Brain microvascular endothelial cell (primary cell): ENCODE measurements at regions not wholly inside any gene's neighbourhood (a gene's known extent, or its start where the extent isn't known, plus 50 kb on each side); places are given as distances from the start of the nearest gene placed in this dataset.

Experiments used
- DNase-seq: peaks from one replicate; pipeline ENCODE4 v3.0.0-alpha.2; 2020
- H3K27ac ChIP-seq: fragments of 250-450 bp; sonication (Bioruptor Pico); 2 replicates; pipeline ENCODE4 v1.5.1; 2020; ENCODE audit warnings: mild to moderate bottlenecking, moderate library complexity
- H3K27me3 ChIP-seq: fragments of 250-450 bp; sonication (Bioruptor Pico); replicated peaks from 2 replicates; pipeline ENCODE4 v1.5.1; 2020; ENCODE audit warnings: mild to moderate bottlenecking
- H3K36me3 ChIP-seq: fragments of 250-450 bp; sonication (Bioruptor Pico); replicated peaks from 2 replicates; pipeline ENCODE4 v1.5.1; 2020; ENCODE audit warnings: mild to moderate bottlenecking
- H3K4me3 ChIP-seq: 2 replicates; pipeline ENCODE4 v1.5.1; 2011; ENCODE audit warnings: low read depth, mild to moderate bottlenecking, control low read depth, low read length, moderate library complexity
- CTCF ChIP-seq: IDR thresholded peaks from 2 replicates; pipeline ENCODE4 v1.5.1; 2011; ENCODE audit warnings: low read depth, mild to moderate bottlenecking, moderate library complexity, low read length, control low read depth, inconsistent platforms; ENCODE audit errors: missing control alignments
- in situ Hi-C: cut with HindIII; loops from 2 replicates; pipeline ENCODE4 v1.10.0; 2017; ENCODE audit warnings: low sequenced_read_pairs, low pct_ligation_motif_present

- TF ChIP-seq CTCF: no peak
- Histone ChIP-seq H3K36me3 (no peaks in the 10 kb centered on the region), H3K4me3 (no peak overlapping the region), H3K27me3 (no peaks in the 10 kb centered on the region), H3K27ac (no peak overlapping the region)
- DNase-seq: no peak
- in situ Hi-C loops: no loop called here
Measured at GRCh38 chr5:60520451-60521227, 179.3 kb downstream of the DEPDC1B start.

- TF ChIP-seq CTCF: no peak
- Histone ChIP-seq H3K27me3 (no peaks in the 10 kb centered on the region), H3K27ac (no peak overlapping the region), H3K36me3 (no peaks in the 10 kb centered on the region), H3K4me3 (no peak overlapping the region)
- in situ Hi-C loops: no loop called here
- no peak for DNase-seq
Measured at GRCh38 chr5:60519372-60519771, 180.6 kb downstream of the DEPDC1B start.

GRCh38 chr5:60517850-60518249 is 182.1 kb downstream of the DEPDC1B start:
- DNase-seq: no peak
- TF ChIP-seq CTCF: no peak
- no peaks in the 10 kb centered on the region for H3K36me3 ChIP-seq
- in situ Hi-C loops: no loop called here
- H3K4me3 ChIP-seq: no peak overlapping the region
- no peak overlapping the region for H3K27ac ChIP-seq
- no peaks in the 10 kb centered on the region for H3K27me3 ChIP-seq

GRCh38 chr5:60517094-60517694 is 182.8 kb downstream of the DEPDC1B start:
- in situ Hi-C loops: no loop called here
- no peak for TF ChIP-seq CTCF
- no peaks in the 10 kb centered on the region for H3K27me3 ChIP-seq
- no peak overlapping the region for H3K27ac ChIP-seq
- H3K36me3 ChIP-seq: no peaks in the 10 kb centered on the region
- no peak for DNase-seq
- no peak overlapping the region for H3K4me3 ChIP-seq

GRCh38 chr5:60516688-60517087 is 183.3 kb downstream of the DEPDC1B start:
- Histone ChIP-seq H3K36me3 (no peaks in the 10 kb centered on the region), H3K27ac (no peak overlapping the region), H3K27me3 (no peaks in the 10 kb centered on the region), H3K4me3 (no peak overlapping the region)
- no peak for DNase-seq
- in situ Hi-C loops: no loop called here
- no peak for TF ChIP-seq CTCF
